WTC11 (cell line): ENCODE measurements at regions not wholly inside any gene's neighbourhood (a gene's known extent, or its start where the extent isn't known, plus 50 kb on each side); places are given as distances from the start of the nearest gene placed in this dataset.

ENCODE experiments used
- ATAC-seq: fragments of 200-7000 bp; cut with Tn5 transposase; 2 replicates; pipeline ENCODE4 v1.10.0; 2021; ENCODE audit warnings: mild to moderate bottlenecking, moderate library complexity
- CTCF ChIA-PET: fragments of 300-600 bp; sonication (Branson Sonifier 250); formaldehyde crosslinking; loops from one replicate; lab custom pipeline; 2021; ENCODE audit warnings: antibody characterized with exemption; lab: Charles Lee
- POLR2A ChIA-PET: fragments of 350-600 bp; sonication (Branson Sonifier 250); formaldehyde crosslinking; loops from one replicate; lab custom pipeline; 2021; ENCODE audit warnings: antibody characterized with exemption; lab: Charles Lee
- DNase-seq: peaks from one replicate; pipeline ENCODE4 v3.0.0; 2021; ENCODE audit warnings: low spot score
- H3K27ac Mint-ChIP-seq: 2 replicates; pipeline ENCODE4 v1.8.0; 2021; ENCODE audit warnings: mixed read lengths
- H3K27me3 Mint-ChIP-seq: 2 replicates; pipeline ENCODE4 v1.8.0; 2021; ENCODE audit warnings: low read depth, mild to moderate bottlenecking, moderate library complexity, mixed read lengths
- H3K36me3 Mint-ChIP-seq: 2 replicates; pipeline ENCODE4 v1.8.0; 2021; ENCODE audit warnings: mixed read lengths
- H3K4me1 Mint-ChIP-seq: 2 replicates; pipeline ENCODE4 v1.8.0; 2022; ENCODE audit warnings: mixed read lengths
- H3K4me3 Mint-ChIP-seq: 2 replicates; pipeline ENCODE4 v1.8.0; 2021; ENCODE audit warnings: mild to moderate bottlenecking, moderate library complexity, mixed read lengths
- H3K9me3 Mint-ChIP-seq: 2 replicates; pipeline ENCODE4 v1.8.0; 2021; ENCODE audit warnings: mixed read lengths
- AR ChIP-seq: fragments of 250-450 bp; sonication (Bioruptor Pico); IDR thresholded peaks from 2 replicates; pipeline ENCODE4 v1.9.0; 2021; ENCODE audit warnings: mild to moderate bottlenecking
- ELF4 ChIP-seq: sonication (generic); formaldehyde crosslinking; IDR thresholded peaks from 2 replicates; pipeline ENCODE4 v1.8.1; 2022; ENCODE audit warnings: low read depth, mild to moderate bottlenecking, moderate library complexity, missing genetic modification reagents
- GABPB1 ChIP-seq: sonication (generic); formaldehyde crosslinking; IDR thresholded peaks from 2 replicates; pipeline ENCODE4 v1.8.1; 2023; ENCODE audit warnings: mild to moderate bottlenecking, missing genetic modification reagents
- GRHL2 ChIP-seq: fragments of 250-450 bp; sonication (Bioruptor Pico); IDR thresholded peaks from 2 replicates; pipeline ENCODE4 v1.8.0; 2022; ENCODE audit warnings: mild to moderate bottlenecking, moderate library complexity; ENCODE audit not compliant: insufficient replicate concordance, severe bottlenecking
- HMGXB4 ChIP-seq: sonication (generic); formaldehyde crosslinking; IDR thresholded peaks from 2 replicates; pipeline ENCODE4 v1.8.1; 2023; ENCODE audit warnings: mild to moderate bottlenecking, moderate library complexity, missing genetic modification reagents
- IRF2 ChIP-seq: sonication (generic); formaldehyde crosslinking; IDR thresholded peaks from 2 replicates; pipeline ENCODE4 v1.8.0; 2022; ENCODE audit warnings: low read depth, missing genetic modification reagents, borderline replicate concordance
- JUN ChIP-seq: sonication (generic); formaldehyde crosslinking; IDR thresholded peaks from 2 replicates; pipeline ENCODE4 v1.8.0; 2023; ENCODE audit warnings: mild to moderate bottlenecking, missing genetic modification reagents
- MLX ChIP-seq: sonication (generic); formaldehyde crosslinking; IDR thresholded peaks from 2 replicates; pipeline ENCODE4 v1.8.1; 2023; ENCODE audit warnings: mild to moderate bottlenecking, missing genetic modification reagents, moderate library complexity
- MYBL2 ChIP-seq: sonication (generic); formaldehyde crosslinking; IDR thresholded peaks from 2 replicates; pipeline ENCODE4 v1.8.1; 2023; ENCODE audit warnings: mild to moderate bottlenecking, moderate library complexity, missing genetic modification reagents
- OVOL2 ChIP-seq: fragments of 250-450 bp; sonication (Bioruptor Pico); IDR thresholded peaks from 2 replicates; pipeline ENCODE4 v1.9.0; 2021; ENCODE audit warnings: mild to moderate bottlenecking, borderline replicate concordance
- RORB ChIP-seq: fragments of 250-450 bp; sonication (Bioruptor Pico); IDR thresholded peaks from 2 replicates; pipeline ENCODE4 v1.9.0; 2021; ENCODE audit warnings: mild to moderate bottlenecking
- TCF7 ChIP-seq: sonication (generic); formaldehyde crosslinking; IDR thresholded peaks from 2 replicates; pipeline ENCODE4 v1.8.0; 2022; ENCODE audit warnings: mild to moderate bottlenecking, low read depth, missing genetic modification reagents, moderate library complexity
- ZBTB21 ChIP-seq: sonication (generic); formaldehyde crosslinking; IDR thresholded peaks from 2 replicates; pipeline ENCODE4 v1.8.1; 2023; ENCODE audit warnings: mild to moderate bottlenecking, missing genetic modification reagents, borderline replicate concordance
- ZNF416 ChIP-seq: fragments of 250-450 bp; sonication (Bioruptor Pico); IDR thresholded peaks from 2 replicates; pipeline ENCODE4 v1.9.0; 2021; ENCODE audit warnings: mild to moderate bottlenecking, inconsistent platforms
- TF ChIP-seq, protein P1 (sequence below): fragments of 250-450 bp; sonication (Bioruptor Pico); IDR thresholded peaks from 2 replicates; pipeline ENCODE4 v1.8.0; 2021; ENCODE audit warnings: mild to moderate bottlenecking
- TF ChIP-seq, protein P2 (sequence below): sonication (generic); formaldehyde crosslinking; IDR thresholded peaks from 2 replicates; pipeline ENCODE4 v1.8.1; 2023; ENCODE audit warnings: mild to moderate bottlenecking, missing genetic modification reagents, borderline replicate concordance
- TF ChIP-seq, protein P3 (sequence below): fragments of 250-450 bp; sonication (Bioruptor Pico); conservative IDR thresholded peaks from 2 replicates; pipeline ENCODE4 v1.9.0; 2021; ENCODE audit warnings: mild to moderate bottlenecking

- 0 out of 2 replicates have a peak, but pooled peaks cover 2% of the 10 kb centered on the region for H3K36me3 Mint-ChIP-seq
- peaks cover 21% of the 10 kb centered on the region for H3K9me3 Mint-ChIP-seq
- TF ChIP-seq, protein P1, sequence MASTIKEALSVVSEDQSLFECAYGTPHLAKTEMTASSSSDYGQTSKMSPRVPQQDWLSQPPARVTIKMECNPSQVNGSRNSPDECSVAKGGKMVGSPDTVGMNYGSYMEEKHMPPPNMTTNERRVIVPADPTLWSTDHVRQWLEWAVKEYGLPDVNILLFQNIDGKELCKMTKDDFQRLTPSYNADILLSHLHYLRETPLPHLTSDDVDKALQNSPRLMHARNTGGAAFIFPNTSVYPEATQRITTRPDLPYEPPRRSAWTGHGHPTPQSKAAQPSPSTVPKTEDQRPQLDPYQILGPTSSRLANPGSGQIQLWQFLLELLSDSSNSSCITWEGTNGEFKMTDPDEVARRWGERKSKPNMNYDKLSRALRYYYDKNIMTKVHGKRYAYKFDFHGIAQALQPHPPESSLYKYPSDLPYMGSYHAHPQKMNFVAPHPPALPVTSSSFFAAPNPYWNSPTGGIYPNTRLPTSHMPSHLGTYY (CRISPR knock-in tag), result no peak
- no peak for TF ChIP-seq JUN (CRISPR knock-in tag)
- TF ChIP-seq ZNF416, result no peak
- TF ChIP-seq MYBL2, result no peak
- TF ChIP-seq MLX (CRISPR knock-in tag), result no peak
- no peak for TF ChIP-seq ELF4 (CRISPR knock-in tag)
- no peak for TF ChIP-seq ZBTB21
- no peak for TF ChIP-seq HMGXB4
- TF ChIP-seq, protein P2, sequence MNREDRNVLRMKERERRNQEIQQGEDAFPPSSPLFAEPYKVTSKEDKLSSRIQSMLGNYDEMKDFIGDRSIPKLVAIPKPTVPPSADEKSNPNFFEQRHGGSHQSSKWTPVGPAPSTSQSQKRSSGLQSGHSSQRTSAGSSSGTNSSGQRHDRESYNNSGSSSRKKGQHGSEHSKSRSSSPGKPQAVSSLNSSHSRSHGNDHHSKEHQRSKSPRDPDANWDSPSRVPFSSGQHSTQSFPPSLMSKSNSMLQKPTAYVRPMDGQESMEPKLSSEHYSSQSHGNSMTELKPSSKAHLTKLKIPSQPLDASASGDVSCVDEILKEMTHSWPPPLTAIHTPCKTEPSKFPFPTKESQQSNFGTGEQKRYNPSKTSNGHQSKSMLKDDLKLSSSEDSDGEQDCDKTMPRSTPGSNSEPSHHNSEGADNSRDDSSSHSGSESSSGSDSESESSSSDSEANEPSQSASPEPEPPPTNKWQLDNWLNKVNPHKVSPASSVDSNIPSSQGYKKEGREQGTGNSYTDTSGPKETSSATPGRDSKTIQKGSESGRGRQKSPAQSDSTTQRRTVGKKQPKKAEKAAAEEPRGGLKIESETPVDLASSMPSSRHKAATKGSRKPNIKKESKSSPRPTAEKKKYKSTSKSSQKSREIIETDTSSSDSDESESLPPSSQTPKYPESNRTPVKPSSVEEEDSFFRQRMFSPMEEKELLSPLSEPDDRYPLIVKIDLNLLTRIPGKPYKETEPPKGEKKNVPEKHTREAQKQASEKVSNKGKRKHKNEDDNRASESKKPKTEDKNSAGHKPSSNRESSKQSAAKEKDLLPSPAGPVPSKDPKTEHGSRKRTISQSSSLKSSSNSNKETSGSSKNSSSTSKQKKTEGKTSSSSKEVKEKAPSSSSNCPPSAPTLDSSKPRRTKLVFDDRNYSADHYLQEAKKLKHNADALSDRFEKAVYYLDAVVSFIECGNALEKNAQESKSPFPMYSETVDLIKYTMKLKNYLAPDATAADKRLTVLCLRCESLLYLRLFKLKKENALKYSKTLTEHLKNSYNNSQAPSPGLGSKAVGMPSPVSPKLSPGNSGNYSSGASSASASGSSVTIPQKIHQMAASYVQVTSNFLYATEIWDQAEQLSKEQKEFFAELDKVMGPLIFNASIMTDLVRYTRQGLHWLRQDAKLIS, result no peak
- TF ChIP-seq, protein P3, sequence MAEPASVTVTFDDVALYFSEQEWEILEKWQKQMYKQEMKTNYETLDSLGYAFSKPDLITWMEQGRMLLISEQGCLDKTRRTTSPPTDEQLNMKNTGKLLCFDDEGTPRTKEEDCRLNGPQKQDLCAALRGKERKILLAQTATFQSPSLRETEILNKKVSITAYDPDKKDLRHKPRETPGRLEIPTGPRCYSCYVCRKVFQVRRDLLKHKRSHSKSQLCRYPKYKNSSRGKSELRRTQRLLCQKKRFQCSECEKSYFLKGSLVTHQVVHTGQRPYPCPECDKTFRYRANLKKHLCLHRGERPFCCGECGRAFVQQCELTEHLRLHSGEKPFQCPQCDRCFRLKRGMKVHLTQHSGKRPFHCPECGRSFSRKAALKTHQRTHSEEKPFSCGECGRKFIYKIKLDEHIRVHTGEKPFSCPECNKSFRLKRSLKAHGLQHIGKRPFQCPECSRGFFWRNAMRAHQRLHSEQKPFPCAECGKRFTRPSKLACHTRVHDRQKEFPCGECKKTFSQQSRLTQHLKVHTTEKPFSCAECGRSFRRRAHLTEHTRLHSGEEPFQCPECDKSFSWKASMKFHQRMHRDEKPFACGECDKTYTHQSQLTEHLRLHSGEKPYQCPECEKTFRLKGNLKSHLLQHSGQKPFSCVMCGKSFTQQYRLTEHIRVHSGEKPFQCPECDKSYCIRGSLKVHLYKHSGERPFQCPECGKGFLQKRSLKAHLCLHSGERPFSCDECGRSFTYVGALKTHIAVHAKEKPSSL, result no peak
- TF ChIP-seq RORB (CRISPR knock-in tag), result no peak
- no peak for TF ChIP-seq IRF2 (CRISPR knock-in tag)
- TF ChIP-seq TCF7 (CRISPR knock-in tag), result no peak
- TF ChIP-seq GABPB1 (CRISPR knock-in tag), result no peak
- TF ChIP-seq OVOL2 (CRISPR knock-in tag), result no peak
- TF ChIP-seq AR, result no peak
- no peak for TF ChIP-seq GRHL2 (CRISPR knock-in tag)
- TF ChIP-seq, all 79 proteins: peak for 0
- DNase-seq (no peak), ATAC-seq (no peak)
- no peak overlapping the region for H3K4me3 Mint-ChIP-seq
- POLR2A ChIA-PET, result no interaction called here
- no peaks in the 10 kb centered on the region for H3K27me3 Mint-ChIP-seq
- CTCF ChIA-PET, result no interaction called here
- H3K4me1 Mint-ChIP-seq, result no peaks in the 10 kb centered on the region
- no peak overlapping the region for H3K27ac Mint-ChIP-seq
Observed at GRCh38 chr2:145992572-145992971, 1472.7 kb upstream of the ZEB2 start.
